Parathyroid adenoma (tissue), 2 donors: ENCODE measurements at regions not wholly inside any gene's neighbourhood (a gene's known extent, or its start where the extent isn't known, plus 50 kb on each side); places are given as distances from the start of the nearest gene placed in this dataset.

Experiments used
- H2AFZ ChIP-seq: fragments of 300-600 bp; sonication (generic); one replicate; pipeline ENCODE4 v1.7.0; 2017; ENCODE audit warnings: antibody characterized with exemption, mild to moderate bottlenecking
- H3K27ac ChIP-seq: fragments of 300-600 bp; sonication (generic); one replicate; pipeline ENCODE4 v1.7.0; 2017
- H3K27me3 ChIP-seq: fragments of 300-600 bp; sonication (generic); one replicate; pipeline ENCODE4 v1.7.0; 2017; ENCODE audit warnings: low read length; ENCODE audit not compliant: control insufficient read depth, insufficient read depth
- H3K36me3 ChIP-seq: fragments of 300-600 bp; sonication (generic); one replicate; pipeline ENCODE4 v1.7.0; 2017; ENCODE audit warnings: low read length; ENCODE audit not compliant: control insufficient read depth, insufficient read depth
- H3K4me1 ChIP-seq: fragments of 300-600 bp; sonication (generic); one replicate; pipeline ENCODE4 v1.7.0; 2017; ENCODE audit warnings: control low read depth
- H3K4me2 ChIP-seq: fragments of 300-600 bp; sonication (generic); one replicate; pipeline ENCODE4 v1.7.0; 2017; ENCODE audit warnings: low read length
- H3K4me3 ChIP-seq: fragments of 300-600 bp; sonication (generic); one replicate; pipeline ENCODE4 v1.7.0; 2017; ENCODE audit warnings: low read depth, low read length
- H3K79me2 ChIP-seq: fragments of 300-600 bp; sonication (generic); one replicate; pipeline ENCODE4 v1.7.0; 2017; ENCODE audit warnings: control low read depth
- H3K9ac ChIP-seq: fragments of 300-600 bp; sonication (generic); one replicate; pipeline ENCODE4 v1.7.0; 2017; ENCODE audit warnings: mild to moderate bottlenecking
- H3K9me3 ChIP-seq: fragments of 300-600 bp; sonication (generic); one replicate; pipeline ENCODE4 v1.7.0; 2017; ENCODE audit warnings: low read length; ENCODE audit not compliant: control insufficient read depth
- TF ChIP-seq, protein P1 (sequence below): fragments of 300-600 bp; sonication (generic); IDR thresholded peaks from one replicate; pipeline ENCODE4 v1.7.0; 2017; ENCODE audit warnings: antibody characterized with exemption, mild to moderate bottlenecking
- donor health status: primary hyperparathyroidism.

DNA sequence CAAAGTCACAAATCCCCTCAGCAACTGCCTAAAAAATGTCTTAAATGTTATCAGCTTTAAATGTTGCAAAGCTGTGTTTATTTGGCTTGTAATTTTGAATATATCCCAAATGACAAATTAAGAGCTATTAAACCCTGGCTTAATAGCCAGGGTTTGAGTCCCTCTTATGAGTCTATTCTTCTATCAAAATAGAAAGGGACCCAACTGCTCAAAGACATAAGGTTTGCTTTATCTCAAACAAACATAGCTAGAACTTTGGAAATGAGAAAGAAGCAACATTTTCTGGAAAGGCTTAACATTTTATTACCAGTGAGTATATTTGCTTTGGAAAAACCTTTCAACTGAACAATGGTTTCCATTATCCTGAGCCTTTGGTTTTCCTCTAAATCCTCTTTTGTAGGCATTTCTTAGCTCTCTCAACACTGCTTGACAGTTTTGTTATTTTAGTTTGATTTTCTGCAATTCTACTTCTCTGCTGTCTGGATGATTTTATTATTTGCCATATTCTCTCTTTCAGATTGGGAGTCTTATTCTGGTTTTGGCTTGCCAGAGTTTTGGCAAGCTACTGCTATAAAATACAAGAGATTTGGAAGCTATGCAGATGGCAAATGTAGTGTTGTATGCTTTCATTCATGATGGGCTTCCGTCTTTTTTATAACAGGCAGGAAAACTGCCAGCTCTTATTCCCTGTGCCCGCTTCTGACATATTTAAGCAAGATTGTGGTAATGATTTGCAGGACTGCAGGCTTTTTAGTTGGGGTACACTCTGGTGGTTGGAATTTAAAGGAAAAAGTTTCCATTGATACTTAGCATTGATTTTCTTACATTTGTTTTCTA is 734.9 kb downstream of the DTWD2 start:
- no peak overlapping the region for H3K27ac ChIP-seq
- H3K4me2 ChIP-seq, result no peak overlapping the region
- no peaks in the 10 kb centered on the region for H3K4me1 ChIP-seq
- no peaks in the 10 kb centered on the region for H3K79me2 ChIP-seq
- no peak overlapping the region for H2AFZ ChIP-seq
- H3K9ac ChIP-seq, result no peak overlapping the region
- H3K4me3 ChIP-seq, result no peak overlapping the region
- no peaks in the 10 kb centered on the region for H3K27me3 ChIP-seq
- TF ChIP-seq, protein P1, sequence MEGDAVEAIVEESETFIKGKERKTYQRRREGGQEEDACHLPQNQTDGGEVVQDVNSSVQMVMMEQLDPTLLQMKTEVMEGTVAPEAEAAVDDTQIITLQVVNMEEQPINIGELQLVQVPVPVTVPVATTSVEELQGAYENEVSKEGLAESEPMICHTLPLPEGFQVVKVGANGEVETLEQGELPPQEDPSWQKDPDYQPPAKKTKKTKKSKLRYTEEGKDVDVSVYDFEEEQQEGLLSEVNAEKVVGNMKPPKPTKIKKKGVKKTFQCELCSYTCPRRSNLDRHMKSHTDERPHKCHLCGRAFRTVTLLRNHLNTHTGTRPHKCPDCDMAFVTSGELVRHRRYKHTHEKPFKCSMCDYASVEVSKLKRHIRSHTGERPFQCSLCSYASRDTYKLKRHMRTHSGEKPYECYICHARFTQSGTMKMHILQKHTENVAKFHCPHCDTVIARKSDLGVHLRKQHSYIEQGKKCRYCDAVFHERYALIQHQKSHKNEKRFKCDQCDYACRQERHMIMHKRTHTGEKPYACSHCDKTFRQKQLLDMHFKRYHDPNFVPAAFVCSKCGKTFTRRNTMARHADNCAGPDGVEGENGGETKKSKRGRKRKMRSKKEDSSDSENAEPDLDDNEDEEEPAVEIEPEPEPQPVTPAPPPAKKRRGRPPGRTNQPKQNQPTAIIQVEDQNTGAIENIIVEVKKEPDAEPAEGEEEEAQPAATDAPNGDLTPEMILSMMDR, result no peak
- no peaks in the 10 kb centered on the region for H3K36me3 ChIP-seq
- H3K9me3 ChIP-seq, result no peaks in the 10 kb centered on the region

- H3K4me1 ChIP-seq, result no peaks in the 10 kb centered on the region
- no peaks in the 10 kb centered on the region for H3K27me3 ChIP-seq
- no peak overlapping the region for H3K27ac ChIP-seq
- TF ChIP-seq, protein P1, result no peak
- no peaks in the 10 kb centered on the region for H3K9me3 ChIP-seq
- no peak overlapping the region for H3K4me3 ChIP-seq
- H3K4me2 ChIP-seq, result no peak overlapping the region
- H3K79me2 ChIP-seq, result no peaks in the 10 kb centered on the region
- H2AFZ ChIP-seq, result no peak overlapping the region
- no peak overlapping the region for H3K9ac ChIP-seq
- H3K36me3 ChIP-seq, result no peaks in the 10 kb centered on the region
Measured at GRCh38 chr5:118249386-118249785, 739.0 kb downstream of the DTWD2 start.

DNA sequence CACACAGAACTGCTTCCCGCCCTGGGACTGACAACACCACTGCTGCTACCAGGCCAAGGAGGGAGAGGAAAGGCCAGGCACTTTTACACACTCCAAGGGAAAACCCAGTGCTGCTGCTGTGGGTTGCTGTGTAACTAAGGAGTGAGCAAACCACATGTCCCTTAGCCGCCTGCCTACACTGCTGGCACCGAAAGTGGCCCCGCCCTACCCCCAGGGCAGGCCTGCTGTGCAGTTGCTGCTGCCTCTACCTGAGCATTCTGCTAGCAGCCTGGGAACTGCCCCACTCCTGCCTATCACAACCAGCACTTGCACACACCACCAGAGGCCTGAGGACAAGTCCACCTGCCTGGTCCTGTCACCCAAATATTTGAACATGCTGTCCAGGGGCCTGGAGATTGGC is 740.9 kb downstream of the DTWD2 start:
- no peak overlapping the region for H3K4me2 ChIP-seq
- no peak overlapping the region for H2AFZ ChIP-seq
- no peaks in the 10 kb centered on the region for H3K79me2 ChIP-seq
- no peaks in the 10 kb centered on the region for H3K36me3 ChIP-seq
- H3K27ac ChIP-seq, result no peak overlapping the region
- TF ChIP-seq, protein P1, result no peak
- no peaks in the 10 kb centered on the region for H3K4me1 ChIP-seq
- no peak overlapping the region for H3K4me3 ChIP-seq
- no peak overlapping the region for H3K9ac ChIP-seq
- H3K9me3 ChIP-seq, result no peaks in the 10 kb centered on the region
- H3K27me3 ChIP-seq, result no peaks in the 10 kb centered on the region

DNA sequence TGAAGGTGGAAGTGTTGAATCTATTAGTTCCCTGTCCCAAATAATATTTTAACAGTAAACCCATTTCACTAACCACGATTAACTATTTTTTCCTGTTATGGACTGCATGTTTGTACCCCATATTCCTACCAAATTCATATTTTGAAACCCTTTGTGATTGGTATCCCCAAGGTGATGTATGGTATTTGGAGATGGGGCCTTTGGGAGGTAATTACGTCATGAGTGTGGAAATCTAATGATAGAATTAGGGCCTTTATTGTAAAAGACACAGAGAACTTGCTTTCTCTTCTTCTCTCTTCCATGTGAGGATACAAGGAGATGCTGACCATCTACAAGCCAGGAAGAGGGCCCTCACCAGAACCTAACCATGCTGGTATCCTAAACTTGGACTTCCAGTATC is 744.7 kb downstream of the DTWD2 start:
- TF ChIP-seq, protein P1, result no peak
- H3K36me3 ChIP-seq, result no peaks in the 10 kb centered on the region
- no peak overlapping the region for H3K4me3 ChIP-seq
- H3K9me3 ChIP-seq, result no peaks in the 10 kb centered on the region
- H3K27me3 ChIP-seq, result no peaks in the 10 kb centered on the region
- no peak overlapping the region for H3K4me2 ChIP-seq
- H2AFZ ChIP-seq, result no peak overlapping the region
- no peak overlapping the region for H3K9ac ChIP-seq
- no peaks in the 10 kb centered on the region for H3K79me2 ChIP-seq
- no peak overlapping the region for H3K27ac ChIP-seq
- H3K4me1 ChIP-seq, result no peaks in the 10 kb centered on the region

DNA sequence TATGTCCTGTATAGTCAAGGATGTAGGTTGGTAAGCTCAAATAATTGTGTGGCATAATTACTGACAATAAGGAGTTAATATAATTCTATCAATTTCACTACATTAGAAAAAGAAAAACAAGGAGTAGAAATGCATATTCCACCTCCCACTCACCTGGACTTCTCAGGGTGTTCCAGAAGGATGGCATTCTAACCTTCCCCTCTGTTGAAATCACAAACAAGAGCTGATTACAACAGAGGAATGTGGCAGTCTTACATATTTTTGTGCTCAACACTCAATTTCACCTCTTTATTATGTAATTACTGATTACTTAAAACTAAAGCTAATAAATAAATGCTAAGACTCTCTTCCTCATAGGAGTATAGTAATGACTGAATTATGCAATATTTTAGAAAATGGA is 745.3 kb downstream of the DTWD2 start:
- Histone ChIP-seq H3K9me3 (no peaks in the 10 kb centered on the region), H3K27me3 (no peaks in the 10 kb centered on the region), H3K4me1 (no peaks in the 10 kb centered on the region), H3K9ac (no peak overlapping the region), H3K27ac (no peak overlapping the region), H3K4me2 (no peak overlapping the region), H3K4me3 (no peak overlapping the region), H3K79me2 (no peaks in the 10 kb centered on the region), H2AFZ (no peak overlapping the region), H3K36me3 (no peaks in the 10 kb centered on the region)
- TF ChIP-seq, protein P1, result no peak
